ENCODE measurements at regions not wholly inside any gene's neighbourhood (a gene's known extent, or its start where the extent isn't known, plus 50 kb on each side); places are given as distances from the start of the nearest gene placed in this dataset.

GRCh38 chr6:156515242-156515641 is 261.9 kb upstream of the ARID1B start:
- TF ChIP-seq CTCF (IDR thresholded peaks at IDR 0.05; ENCODE audit: low read depth, low read length), result no peak
- Histone ChIP-seq H3K4me3 (ENCODE audit: low read depth, low read length) (no peak overlapping the region), H3K36me3 (no peaks in the 10 kb centered on the region), H3K27me3 (ENCODE audit: insufficient read depth, low read depth, severe bottlenecking) (no peaks in the 10 kb centered on the region), H3K27ac (no peak overlapping the region), H3K9me3 (ENCODE audit: severe bottlenecking) (no peaks in the 10 kb centered on the region)
- DNase-seq, result no peak

- H3K9me3 ChIP-seq (ENCODE audit: severe bottlenecking), result no peaks in the 10 kb centered on the region
- TF ChIP-seq CTCF (IDR thresholded peaks at IDR 0.05; ENCODE audit: low read depth, low read length), result no peak
- no peak overlapping the region for H3K4me3 ChIP-seq (ENCODE audit: low read depth, low read length)
- no peaks in the 10 kb centered on the region for H3K27me3 ChIP-seq (ENCODE audit: insufficient read depth, low read depth, severe bottlenecking)
- no peaks in the 10 kb centered on the region for H3K36me3 ChIP-seq
- no peak for DNase-seq
- no peak overlapping the region for H3K27ac ChIP-seq
Observed at GRCh38 chr6:156513504-156513903, 263.7 kb upstream of the ARID1B start.

- TF ChIP-seq CTCF (IDR thresholded peaks at IDR 0.05; ENCODE audit: low read depth, low read length), result no peak
- H3K9me3 ChIP-seq (ENCODE audit: severe bottlenecking), result no peaks in the 10 kb centered on the region
- H3K4me3 ChIP-seq (ENCODE audit: low read depth, low read length), result no peak overlapping the region
- H3K36me3 ChIP-seq, result no peaks in the 10 kb centered on the region
- DNase-seq, result no peak
- H3K27ac ChIP-seq, result no peak overlapping the region
- no peaks in the 10 kb centered on the region for H3K27me3 ChIP-seq (ENCODE audit: insufficient read depth, low read depth, severe bottlenecking)
Observed at GRCh38 chr6:156511570-156511969, 265.6 kb upstream of the ARID1B start.

- no peaks in the 10 kb centered on the region for H3K27me3 ChIP-seq (ENCODE audit: insufficient read depth, low read depth, severe bottlenecking)
- no peak overlapping the region for H3K4me3 ChIP-seq (ENCODE audit: low read depth, low read length)
- TF ChIP-seq CTCF (IDR thresholded peaks at IDR 0.05; ENCODE audit: low read depth, low read length), result no peak
- H3K9me3 ChIP-seq (ENCODE audit: severe bottlenecking), result no peaks in the 10 kb centered on the region
- no peaks in the 10 kb centered on the region for H3K36me3 ChIP-seq
- H3K27ac ChIP-seq, result no peak overlapping the region
- DNase-seq, result no peak
Observed at GRCh38 chr6:156511051-156511450, 266.1 kb upstream of the ARID1B start.

- no peak overlapping the region for H3K4me3 ChIP-seq (ENCODE audit: low read depth, low read length)
- no peaks in the 10 kb centered on the region for H3K36me3 ChIP-seq
- DNase-seq, result no peak
- no peaks in the 10 kb centered on the region for H3K9me3 ChIP-seq (ENCODE audit: severe bottlenecking)
- no peak overlapping the region for H3K27ac ChIP-seq
- TF ChIP-seq CTCF (IDR thresholded peaks at IDR 0.05; ENCODE audit: low read depth, low read length), result no peak
- H3K27me3 ChIP-seq (ENCODE audit: insufficient read depth, low read depth, severe bottlenecking), result no peaks in the 10 kb centered on the region
Observed at GRCh38 chr6:156510242-156510641, 266.9 kb upstream of the ARID1B start.

- Histone ChIP-seq H3K27ac (no peak overlapping the region), H3K4me3 (ENCODE audit: low read depth, low read length) (no peak overlapping the region)
- TF ChIP-seq CTCF (IDR thresholded peaks at IDR 0.05; ENCODE audit: low read depth, low read length), result no peak
Observed at GRCh38 chr6:156509496-156509895, 267.7 kb upstream of the ARID1B start.

More at GRCh38 chr6:156509496-156509895, 267.7 kb upstream of the ARID1B start:
- no peaks in the 10 kb centered on the region for H3K36me3 ChIP-seq
- DNase-seq, result no peak
- H3K27me3 ChIP-seq (ENCODE audit: insufficient read depth, low read depth, severe bottlenecking), result no peaks in the 10 kb centered on the region
- H3K9me3 ChIP-seq (ENCODE audit: severe bottlenecking), result no peaks in the 10 kb centered on the region

All from WERI-Rb-1 (cell line).